ENCODE measurements at regions not wholly inside any gene's neighbourhood (a gene's known extent, or its start where the extent isn't known, plus 50 kb on each side); places are given as distances from the start of the nearest gene placed in this dataset.
"Not testable (repeated sequence)": the region's sequence is repeated elsewhere in the genome, so short reads cannot be mapped to it uniquely, and the experiment has no call there.

GRCh38 chr4:131742536-131743205 lies 1406.4 kb upstream of the PCDH10 start:
- not testable (repeated sequence) for TF ChIP-seq ZSCAN5A (tag by site-specific recombination; IDR thresholded peaks at IDR 0.05); ZNF274 (IDR thresholded peaks at IDR 0.05; ENCODE audit: low read length); ZNF274 (tag by site-specific recombination; IDR thresholded peaks at IDR 0.05; ENCODE audit: borderline replicate concordance); CTCF (tag by site-specific recombination; IDR thresholded peaks at IDR 0.05); REPIN1 (tag by site-specific recombination; IDR thresholded peaks at IDR 0.05; ENCODE audit: low read depth); REST (tag by site-specific recombination; IDR thresholded peaks at IDR 0.05); MZF1 (tag by site-specific recombination; IDR thresholded peaks at IDR 0.05; ENCODE audit: borderline replicate concordance)

Data from HEK293 (cell line).